OCI-LY7 (cell line): ENCODE measurements at regions not wholly inside any gene's neighbourhood (a gene's known extent, or its start where the extent isn't known, plus 50 kb on each side); places are given as distances from the start of the nearest gene placed in this dataset.

Experiments used
- BruUV-seq: library from RNA; stranded (reverse); fragments of 400-500 nt; replicated peaks from 2 replicates; lab custom pipeline; 2021; lab: Mats Ljungman, UMichigan
- CTCF ChIA-PET: fragments of 300-600 bp; sonication (Branson Sonifier 250); formaldehyde crosslinking; loops from one replicate; lab custom pipeline; 2022; ENCODE audit warnings: antibody characterized with exemption; ENCODE audit not compliant: unreplicated experiment; lab: Charles Lee
- POLR2A ChIA-PET: fragments of 300-600 bp; sonication (Branson Sonifier 250); formaldehyde crosslinking; loops from one replicate; lab custom pipeline; 2022; ENCODE audit warnings: antibody characterized with exemption; lab: Charles Lee
- DNase-seq: peaks from one replicate; pipeline ENCODE4 v3.0.0-alpha.2; 2015; ENCODE audit warnings: low spot score
- H2AFZ ChIP-seq: fragments of 200-600 bp; sonication (generic), shearing (Covaris generic); 2 replicates; pipeline ENCODE4 v1.6.1; 2014; ENCODE audit warnings: mild to moderate bottlenecking, antibody characterized with exemption, low read length, moderate library complexity
- H3K27ac ChIP-seq: fragments of 200-600 bp; sonication (generic); 2 replicates; pipeline ENCODE4 v1.5.1; 2014; ENCODE audit warnings: mixed run types, low read depth, mild to moderate bottlenecking, moderate library complexity, low read length, inconsistent platforms; ENCODE audit not compliant: poor library complexity, severe bottlenecking
- H3K36me3 ChIP-seq: fragments of 200-600 bp; sonication (generic); 2 replicates; pipeline ENCODE4 v1.6.1; 2014; ENCODE audit warnings: mild to moderate bottlenecking, antibody characterized with exemption, low read length, moderate library complexity, mixed read lengths; ENCODE audit not compliant: insufficient read depth
- H3K4me1 ChIP-seq: fragments of 200-600 bp; sonication (generic); 2 replicates; pipeline ENCODE4 v1.5.1; 2014; ENCODE audit warnings: mild to moderate bottlenecking, low read length; ENCODE audit not compliant: insufficient read depth, poor library complexity, severe bottlenecking
- H3K4me2 ChIP-seq: fragments of 200-600 bp; sonication (generic); 2 replicates; pipeline ENCODE4 v1.6.1; 2014; ENCODE audit warnings: mild to moderate bottlenecking, low read length
- H3K4me3 ChIP-seq: fragments of 200-600 bp; sonication (generic); 2 replicates; pipeline ENCODE4 v1.5.1; 2014; ENCODE audit warnings: mild to moderate bottlenecking, low read depth, low read length; ENCODE audit not compliant: poor library complexity, severe bottlenecking
- H3K79me2 ChIP-seq: fragments of 200-600 bp; sonication (generic); 2 replicates; pipeline ENCODE4 v1.6.1; 2016; ENCODE audit warnings: low read depth, mild to moderate bottlenecking, low read length, moderate library complexity, mixed read lengths; ENCODE audit not compliant: insufficient read depth
- H3K9me2 ChIP-seq: fragments of 200-600 bp; sonication (generic); 2 replicates; pipeline ENCODE4 v1.6.1; 2016; ENCODE audit warnings: mild to moderate bottlenecking, low read length, mixed read lengths; ENCODE audit not compliant: insufficient read depth
- H3K9me3 ChIP-seq: fragments of 200-600 bp; sonication (generic); 2 replicates; pipeline ENCODE4 v1.6.1; 2014; ENCODE audit warnings: mild to moderate bottlenecking, mixed run types, low read length, mixed read lengths
- H4K20me1 ChIP-seq: fragments of 200-600 bp; sonication (generic); 2 replicates; pipeline ENCODE4 v1.6.1; 2014; ENCODE audit warnings: mild to moderate bottlenecking, antibody characterized with exemption, low read length, moderate library complexity, mixed read lengths; ENCODE audit not compliant: insufficient read depth
- CTCF ChIP-seq: fragments of 200-600 bp; sonication (generic); conservative IDR thresholded peaks from 2 replicates; pipeline ENCODE4 v1.5.1; 2014; ENCODE audit warnings: mild to moderate bottlenecking, antibody characterized with exemption, low read length, moderate library complexity, mixed read lengths
- EZH2phosphoT487 ChIP-seq: fragments of 200-600 bp; sonication (generic); IDR thresholded peaks from 2 replicates; pipeline ENCODE4 v1.6.1; 2018; ENCODE audit warnings: low read depth, borderline replicate concordance, mild to moderate bottlenecking, mixed run types, antibody characterized with exemption, low read length, moderate library complexity, mixed read lengths
- intact Hi-C: fragments of 100-400 bp; cut with micrococcal nuclease; formaldehyde crosslinking; loops from one replicate; pipeline ENCODE4 v1.10.0; 2022; ENCODE audit not compliant: unreplicated experiment

GRCh38 chr14:61222388-61222787 lies 58.8 kb downstream of the TMEM30B start:
- Histone ChIP-seq H3K4me1 (no peaks in the 10 kb centered on the region), H3K79me2 (no peaks in the 10 kb centered on the region), H4K20me1 (no peaks in the 10 kb centered on the region), H3K4me2 (no peak overlapping the region), H3K4me3 (no peak overlapping the region), H3K27ac (no peak overlapping the region), H3K36me3 (no peaks in the 10 kb centered on the region), H2AFZ (no peak overlapping the region), H3K9me2 (no peaks in the 10 kb centered on the region), H3K9me3 (no peaks in the 10 kb centered on the region)
- intact Hi-C loops = no loop called here
- ChIA-PET POLR2A (interaction anchor here (0.6 kb wide), 2 partner anchors 17 to 137 kb away, joined by 3 read pairs; no protein-coding TSS in a partner anchor), CTCF (no interaction called here)
- no peak for TF ChIP-seq EZH2phosphoT487
- no peak for TF ChIP-seq CTCF
- BruUV-seq = no TSS peak
- DNase-seq = no peak

GRCh38 chr14:61221906-61222305 lies 59.2 kb downstream of the TMEM30B start:
- H3K79me2 ChIP-seq = no peaks in the 10 kb centered on the region
- CTCF ChIA-PET = no interaction called here
- no TSS peak for BruUV-seq
- H3K36me3 ChIP-seq = no peaks in the 10 kb centered on the region
- POLR2A ChIA-PET = no interaction called here
- H3K4me1 ChIP-seq = no peaks in the 10 kb centered on the region
- DNase-seq = no peak
- H4K20me1 ChIP-seq = no peaks in the 10 kb centered on the region
- H3K4me2 ChIP-seq = no peak overlapping the region
- intact Hi-C loops = no loop called here
- H3K27ac ChIP-seq = no peak overlapping the region
- H3K9me3 ChIP-seq = no peaks in the 10 kb centered on the region
- H3K4me3 ChIP-seq = no peak overlapping the region
- TF ChIP-seq CTCF = no peak
- TF ChIP-seq EZH2phosphoT487 = no peak
- no peak overlapping the region for H2AFZ ChIP-seq
- H3K9me2 ChIP-seq = no peaks in the 10 kb centered on the region

DNA sequence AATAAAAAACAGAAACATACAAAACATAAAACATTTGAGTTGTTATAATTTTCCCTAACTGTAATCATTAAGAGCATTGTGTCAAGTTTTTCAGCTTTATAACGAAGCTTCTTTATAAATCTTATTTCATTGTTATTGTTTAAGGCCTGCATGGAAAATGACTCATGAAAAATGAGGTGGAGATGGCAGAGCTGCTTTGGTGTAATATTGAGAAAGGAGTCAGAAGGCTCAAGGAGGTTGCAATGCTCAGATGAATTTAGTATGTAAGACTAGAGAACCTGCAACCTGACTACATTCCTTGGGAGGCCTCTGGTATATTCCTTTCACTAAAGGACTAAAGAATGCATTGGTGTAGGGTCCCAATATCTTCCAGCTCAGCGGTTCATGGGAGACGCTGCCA lies 61.5 kb downstream of the TMEM30B start:
- ChIA-PET CTCF (no interaction called here), POLR2A (interaction anchor here (0.5 to 0.9 kb wide), 2 partner anchors 70 to 85 kb away, joined by 5 to 6 read pairs; no protein-coding TSS in a partner anchor)
- Histone ChIP-seq H3K4me1 (no peaks in the 10 kb centered on the region), H3K9me3 (no peaks in the 10 kb centered on the region), H3K4me3 (no peak overlapping the region), H2AFZ (no peak overlapping the region), H3K4me2 (no peak overlapping the region), H4K20me1 (no peaks in the 10 kb centered on the region), H3K79me2 (no peaks in the 10 kb centered on the region), H3K27ac (no peak overlapping the region), H3K9me2 (no peaks in the 10 kb centered on the region), H3K36me3 (no peaks in the 10 kb centered on the region)
- no TSS peak for BruUV-seq
- intact Hi-C loops = no loop called here
- TF ChIP-seq EZH2phosphoT487 = no peak
- no peak for TF ChIP-seq CTCF
- DNase-seq = no peak
